Mucosa of gallbladder (tissue), 1 donor: ENCODE measurements at regions not wholly inside any gene's neighbourhood (a gene's known extent, or its start where the extent isn't known, plus 50 kb on each side); places are given as distances from the start of the nearest gene placed in this dataset.

ENCODE experiments used
- DNase-seq: peaks from one replicate; pipeline ENCODE4 v3.0.0-alpha.2; 2020; ENCODE audit warnings: low spot score
- donor health status: DM: no; HTN: no; CAD: no.

DNA sequence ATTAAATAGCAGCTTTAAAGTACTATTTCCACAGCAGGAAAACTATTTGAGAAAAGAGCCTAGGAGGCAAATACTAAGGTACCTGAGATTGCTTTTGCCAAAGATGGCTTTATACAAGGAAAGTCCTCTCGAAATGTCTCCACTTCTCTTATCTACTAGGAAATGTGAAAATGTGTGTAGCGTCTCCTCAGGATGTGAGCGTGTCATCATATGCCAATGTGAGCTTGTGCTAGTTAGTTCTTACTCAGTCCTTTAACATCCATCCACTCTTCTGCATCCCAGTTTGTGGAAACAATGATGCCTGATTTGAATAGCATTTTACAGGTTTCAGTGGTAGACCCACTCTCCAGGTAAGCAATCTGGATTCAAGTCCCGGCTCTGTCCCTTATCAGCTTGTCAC is 421.0 kb downstream of the DYNC2H1 start:
- DNase-seq, result no peak

GRCh38 chr11:103532133-103532788 is 423.0 kb downstream of the DYNC2H1 start:
- DNase-seq, result no peak

- DNase-seq, result no peak
These were observed 425.0 kb downstream of the DYNC2H1 start for GRCh38 chr11:103534191-103534590.

GRCh38 chr11:103534959-103535358 is 425.7 kb downstream of the DYNC2H1 start:
- no peak for DNase-seq

GRCh38 chr11:103536335-103536722 is 427.1 kb downstream of the DYNC2H1 start:
- no peak for DNase-seq

- no peak for DNase-seq
These were observed 428.8 kb downstream of the DYNC2H1 start for GRCh38 chr11:103537904-103538502.

GRCh38 chr11:103539166-103539565 is 429.9 kb downstream of the DYNC2H1 start:
- DNase-seq, result no peak

GRCh38 chr11:103541186-103541795 is 432.1 kb downstream of the DYNC2H1 start:
- no peak for DNase-seq

GRCh38 chr11:103542851-103543250 is 433.6 kb downstream of the DYNC2H1 start:
- no peak for DNase-seq

DNA sequence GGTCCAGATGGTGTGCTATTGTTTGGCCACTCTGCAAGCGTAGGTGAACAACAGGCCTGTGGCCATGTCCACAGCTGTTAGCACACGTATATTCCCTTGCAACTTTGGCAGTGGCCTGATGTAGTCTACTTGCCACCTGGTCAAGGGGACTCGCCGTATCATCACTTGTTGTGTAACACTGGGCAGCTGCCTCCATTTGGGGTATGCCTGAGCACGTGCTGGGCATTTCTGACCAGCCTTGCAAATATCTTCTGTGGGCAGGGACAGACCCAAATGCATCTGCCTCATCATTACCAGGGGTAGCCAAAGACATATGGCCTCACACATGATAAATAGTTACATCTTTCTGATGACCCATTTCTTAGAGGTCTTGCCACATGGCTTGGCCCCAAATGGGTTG is 434.2 kb downstream of the DYNC2H1 start:
- DNase-seq, result no peak

DNA sequence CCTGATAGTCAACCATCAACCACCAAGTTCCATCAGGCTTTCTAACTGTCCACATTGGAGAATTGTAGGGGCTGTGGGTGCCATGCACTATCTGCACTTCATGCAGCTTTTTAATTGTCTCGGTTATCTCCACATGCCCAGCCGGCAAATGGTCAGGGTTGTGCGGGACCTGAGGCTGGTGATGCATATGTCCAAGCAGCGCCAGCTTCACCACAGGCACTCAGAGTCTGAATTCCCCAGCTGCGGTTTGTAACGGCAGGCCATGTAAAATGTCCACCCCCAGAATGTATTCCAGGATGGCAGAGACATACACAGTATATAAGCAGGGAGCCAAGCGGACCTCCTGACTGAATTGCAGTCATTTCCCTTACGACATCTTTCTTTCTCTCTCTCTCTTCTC is 435.6 kb downstream of the DYNC2H1 start:
- no peak for DNase-seq

DNA sequence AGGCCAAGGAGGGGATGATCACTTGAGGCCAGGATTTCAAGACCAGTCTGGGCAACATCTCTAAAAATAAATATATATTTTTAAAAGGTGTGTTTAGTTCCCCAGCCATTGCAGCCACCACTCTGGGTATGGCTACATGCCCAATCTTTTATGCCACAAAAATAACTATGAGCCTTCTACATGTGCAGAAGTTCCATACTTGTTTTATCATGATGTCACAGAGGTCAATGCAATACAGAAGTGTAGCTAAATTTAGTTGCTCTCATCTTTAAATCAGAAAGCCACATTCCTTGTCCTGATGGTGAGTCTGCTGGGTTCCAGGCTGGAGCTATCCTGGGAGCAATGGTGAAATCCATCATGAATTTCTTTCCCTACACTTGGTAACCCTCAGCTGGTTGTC is 436.3 kb downstream of the DYNC2H1 start:
- DNase-seq, result no peak

GRCh38 chr11:103546236-103546635 is 437.0 kb downstream of the DYNC2H1 start:
- DNase-seq, result no peak

DNA sequence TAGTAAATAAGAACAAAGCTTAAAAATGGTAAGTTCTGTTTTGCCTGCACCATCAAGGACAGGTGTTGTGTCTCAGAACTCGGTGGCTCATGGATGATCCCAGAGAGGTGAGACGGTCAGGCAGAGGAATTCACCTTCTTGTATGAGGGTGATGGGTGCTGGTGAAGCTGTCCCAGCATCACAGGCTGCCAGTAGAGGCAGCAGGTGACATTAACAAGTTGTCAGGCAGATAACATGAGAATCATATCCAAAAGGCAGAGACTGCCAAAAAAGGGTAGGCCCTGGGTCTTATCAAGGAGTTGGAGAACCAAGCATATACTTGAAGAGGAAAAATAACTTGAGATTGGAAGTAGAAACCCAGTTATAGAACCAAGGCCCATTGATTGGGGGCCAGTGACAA is 437.8 kb downstream of the DYNC2H1 start:
- DNase-seq, result no peak

GRCh38 chr11:103547691-103548090 is 438.5 kb downstream of the DYNC2H1 start:
- no peak for DNase-seq

GRCh38 chr11:103548838-103549237 is 439.6 kb downstream of the DYNC2H1 start:
- no peak for DNase-seq

DNA sequence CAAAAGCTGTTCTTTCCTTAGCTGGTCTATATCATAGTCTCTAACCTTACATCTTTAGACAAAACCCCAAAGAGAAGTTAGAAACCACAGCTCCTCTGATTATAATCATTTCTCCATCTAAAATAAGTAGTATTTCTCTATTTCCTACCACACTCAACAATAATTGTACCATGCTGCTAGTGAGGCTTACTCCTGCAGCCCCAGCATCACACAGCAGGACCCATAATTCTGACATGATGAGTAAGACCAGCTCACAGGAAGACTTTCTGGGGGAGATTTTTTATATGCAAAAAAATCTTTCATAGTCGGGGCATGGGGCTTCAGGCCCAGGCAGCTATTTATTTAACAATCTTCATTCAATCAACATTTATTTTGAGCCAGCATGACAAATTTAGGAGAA is 441.6 kb downstream of the DYNC2H1 start:
- no peak for DNase-seq

GRCh38 chr11:103552086-103552485 is 442.9 kb downstream of the DYNC2H1 start:
- no peak for DNase-seq

DNA sequence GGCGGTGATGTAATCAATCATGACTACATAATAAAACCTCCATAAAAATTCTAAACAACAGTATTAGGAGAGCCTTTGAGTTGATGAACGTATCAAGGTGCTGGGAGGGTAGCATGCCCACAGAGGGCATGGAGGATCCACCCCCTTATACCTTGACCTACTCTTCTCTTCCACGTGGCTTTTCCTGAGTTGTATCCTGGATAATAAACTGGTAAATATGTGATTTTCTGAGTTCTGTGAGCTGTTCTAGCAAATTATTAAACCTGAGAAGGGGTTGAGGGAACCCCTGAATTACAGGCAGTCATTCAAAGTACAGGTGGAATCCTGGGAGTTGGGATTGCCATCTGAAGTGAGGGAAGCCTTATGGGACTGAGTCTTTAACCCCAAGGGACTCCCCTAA is 446.9 kb downstream of the DYNC2H1 start:
- no peak for DNase-seq

- no peak for DNase-seq
These were observed 456.9 kb downstream of the DYNC2H1 start for GRCh38 chr11:103566116-103566515.

- DNase-seq, result no peak
These were observed 454.7 kb upstream of the DDI1 start for GRCh38 chr11:103581760-103582159.

- DNase-seq, result no peak
These were observed 454.0 kb upstream of the DDI1 start for GRCh38 chr11:103582351-103582909.

GRCh38 chr11:103584021-103584420 is 452.4 kb upstream of the DDI1 start:
- DNase-seq, result no peak
